ENCODE measurements at regions not wholly inside any gene's neighbourhood (a gene's known extent, or its start where the extent isn't known, plus 50 kb on each side); places are given as distances from the start of the nearest gene placed in this dataset.

DNA sequence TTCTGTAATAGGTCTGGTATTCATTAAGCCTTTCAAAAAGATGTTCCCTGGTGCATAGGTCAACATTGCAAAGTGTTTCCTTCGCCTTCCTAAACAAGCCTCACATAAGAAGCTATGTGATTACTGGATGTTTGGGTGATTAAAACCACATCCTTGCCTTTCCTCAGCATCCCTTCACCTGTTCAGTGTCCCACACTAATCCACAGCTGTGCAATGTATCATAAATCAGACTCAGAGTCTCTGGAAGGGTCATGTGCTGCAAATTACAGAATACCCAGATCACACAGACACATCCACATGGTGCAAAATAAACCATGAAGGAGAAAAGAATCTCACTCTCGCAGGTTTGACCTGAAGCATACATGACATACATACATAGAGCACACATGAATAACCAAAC lies 164.7 kb upstream of the NSMCE3 start:
- H3K4me3 ChIP-seq (ENCODE audit: low read length): no peak overlapping the region
- TF ChIP-seq, protein P1, sequence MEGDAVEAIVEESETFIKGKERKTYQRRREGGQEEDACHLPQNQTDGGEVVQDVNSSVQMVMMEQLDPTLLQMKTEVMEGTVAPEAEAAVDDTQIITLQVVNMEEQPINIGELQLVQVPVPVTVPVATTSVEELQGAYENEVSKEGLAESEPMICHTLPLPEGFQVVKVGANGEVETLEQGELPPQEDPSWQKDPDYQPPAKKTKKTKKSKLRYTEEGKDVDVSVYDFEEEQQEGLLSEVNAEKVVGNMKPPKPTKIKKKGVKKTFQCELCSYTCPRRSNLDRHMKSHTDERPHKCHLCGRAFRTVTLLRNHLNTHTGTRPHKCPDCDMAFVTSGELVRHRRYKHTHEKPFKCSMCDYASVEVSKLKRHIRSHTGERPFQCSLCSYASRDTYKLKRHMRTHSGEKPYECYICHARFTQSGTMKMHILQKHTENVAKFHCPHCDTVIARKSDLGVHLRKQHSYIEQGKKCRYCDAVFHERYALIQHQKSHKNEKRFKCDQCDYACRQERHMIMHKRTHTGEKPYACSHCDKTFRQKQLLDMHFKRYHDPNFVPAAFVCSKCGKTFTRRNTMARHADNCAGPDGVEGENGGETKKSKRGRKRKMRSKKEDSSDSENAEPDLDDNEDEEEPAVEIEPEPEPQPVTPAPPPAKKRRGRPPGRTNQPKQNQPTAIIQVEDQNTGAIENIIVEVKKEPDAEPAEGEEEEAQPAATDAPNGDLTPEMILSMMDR (conservative IDR thresholded peaks at IDR 0.05; ENCODE audit: low read length): no peak
- DNase-seq (ENCODE audit: low read depth): no peak

- TF ChIP-seq, protein P1 (conservative IDR thresholded peaks at IDR 0.05; ENCODE audit: low read length): no peak
- no peak overlapping the region for H3K4me3 ChIP-seq (ENCODE audit: low read length)
- no peak for DNase-seq (ENCODE audit: low read depth)
Measured at GRCh38 chr15:29433507-29434248, 164.1 kb upstream of the NSMCE3 start.

DNA sequence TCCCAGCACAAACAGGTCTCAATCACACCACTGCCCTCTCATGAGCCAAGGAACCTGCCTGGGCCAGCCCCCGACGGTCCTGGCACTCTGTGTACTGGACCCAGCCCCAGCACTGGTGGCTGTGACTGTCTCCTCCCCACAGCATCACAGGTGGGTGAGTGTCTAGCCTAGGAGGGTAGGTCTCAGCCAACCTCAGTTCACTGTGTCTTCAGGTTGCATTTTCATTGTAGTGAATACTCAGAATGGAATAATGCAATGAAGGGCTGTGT lies 163.4 kb upstream of the NSMCE3 start:
- no peak for DNase-seq (ENCODE audit: low read depth)
- H3K4me3 ChIP-seq (ENCODE audit: low read length): no peak overlapping the region
- TF ChIP-seq, protein P1 (conservative IDR thresholded peaks at IDR 0.05; ENCODE audit: low read length): no peak

DNA sequence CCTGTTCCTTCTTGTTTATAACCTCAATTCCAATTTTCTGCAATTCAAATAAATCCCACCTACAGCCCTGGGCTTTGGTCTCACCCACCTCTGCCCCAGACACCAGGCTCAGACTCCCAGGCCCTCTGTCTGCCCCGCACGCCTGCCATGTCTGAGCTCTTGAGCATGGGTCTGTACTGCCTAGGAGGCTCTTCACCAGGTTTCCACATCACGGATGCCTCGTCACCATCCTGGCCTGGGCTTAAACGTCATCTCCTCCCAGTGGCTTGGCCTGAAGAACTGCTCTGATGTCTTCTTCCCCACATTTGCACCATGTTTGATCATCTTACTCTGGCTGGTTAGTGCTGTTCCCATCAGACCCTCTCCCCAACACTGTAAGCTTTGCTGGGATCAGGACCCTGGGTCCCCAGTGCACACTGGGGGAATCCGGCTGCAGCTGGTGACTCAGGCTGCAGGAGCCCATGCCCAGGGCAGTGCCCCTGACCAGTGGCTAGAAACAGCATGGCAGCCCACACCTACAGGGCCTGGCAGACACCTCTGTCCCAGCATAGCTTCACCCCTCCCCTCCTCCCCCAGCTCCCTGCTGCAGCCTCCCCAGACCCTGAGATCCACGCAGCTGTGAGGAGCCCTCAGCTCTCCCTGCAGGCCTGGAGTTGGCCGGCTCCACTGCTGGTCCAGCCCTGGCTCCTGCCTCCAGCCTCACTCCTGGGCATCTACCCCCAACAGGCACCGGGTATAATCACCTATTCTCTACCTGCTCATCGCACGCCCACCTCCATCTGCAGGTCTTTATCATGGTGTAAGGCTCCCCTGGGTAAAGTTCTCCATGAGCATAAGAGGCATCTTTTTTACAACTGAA lies 162.8 kb upstream of the NSMCE3 start:
- no peak overlapping the region for H3K4me3 ChIP-seq (ENCODE audit: low read length)
- TF ChIP-seq, protein P1 (conservative IDR thresholded peaks at IDR 0.05; ENCODE audit: low read length): no peak
- DNase-seq (ENCODE audit: low read depth): no peak

- no peak overlapping the region for H3K4me3 ChIP-seq (ENCODE audit: low read length)
- TF ChIP-seq, protein P1 (conservative IDR thresholded peaks at IDR 0.05; ENCODE audit: low read length): no peak
- no peak for DNase-seq (ENCODE audit: low read depth)
Measured at GRCh38 chr15:29430831-29431230, 161.2 kb upstream of the NSMCE3 start.

- no peak for DNase-seq (ENCODE audit: low read depth)
- TF ChIP-seq, protein P1 (conservative IDR thresholded peaks at IDR 0.05; ENCODE audit: low read length): no peak
- no peak overlapping the region for H3K4me3 ChIP-seq (ENCODE audit: low read length)
Measured at GRCh38 chr15:29430124-29430523, 160.5 kb upstream of the NSMCE3 start.

DNA sequence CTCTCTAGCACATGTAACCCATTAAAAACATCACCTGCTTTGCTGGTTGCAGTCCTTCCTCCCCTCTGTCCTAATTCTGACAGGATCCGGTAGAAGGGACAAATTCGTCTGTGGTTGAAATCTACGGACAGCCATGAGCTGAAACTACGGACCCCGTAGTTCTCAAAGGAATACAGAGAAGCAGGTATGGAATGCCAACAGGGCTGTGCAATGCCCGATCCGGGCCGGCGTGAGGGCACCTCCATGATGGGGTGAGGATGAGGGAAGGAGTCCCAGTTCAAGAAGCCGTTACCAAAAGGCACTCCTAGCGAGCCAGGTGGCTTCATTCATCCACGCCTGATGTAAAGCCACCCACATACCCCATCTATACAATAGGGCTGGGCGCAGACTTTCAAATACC lies 160.0 kb upstream of the NSMCE3 start:
- no peak overlapping the region for H3K4me3 ChIP-seq (ENCODE audit: low read length)
- TF ChIP-seq, protein P1 (conservative IDR thresholded peaks at IDR 0.05; ENCODE audit: low read length): no peak
- no peak for DNase-seq (ENCODE audit: low read depth)

Measured in AG10803 (cell line).